ENCODE measurements at regions not wholly inside any gene's neighbourhood (a gene's known extent, or its start where the extent isn't known, plus 50 kb on each side); places are given as distances from the start of the nearest gene placed in this dataset.

GRCh38 chr5:154677921-154678320 is 77.3 kb upstream of the LARP1 start:
- 8% methylated on average over 2 of the region's 2 CpGs for WGBS (ENCODE audit: low lambda C conversion rate)
- ATAC-seq (no peak), FAIRE-seq (peak; percentile 62), DNase-seq (ENCODE audit: low spot score) (no peak)
- H3K9ac ChIP-seq (ENCODE audit: insufficient read depth, low read depth, low read length), result no peak overlapping the region
- H3K27me3 ChIP-seq (ENCODE audit: control insufficient read depth in 1 of 2, insufficient read depth in 2 of 2, low read length in 2 of 2), result no peaks in the 10 kb centered on the region
- no peak overlapping the region for H2AFZ ChIP-seq (ENCODE audit: low read length)
- POLR2A ChIA-PET, result interaction anchor here (0.8 to 0.9 kb wide), 2 partner anchors 31 to 36 kb away, joined by 3 to 4 read pairs; no protein-coding TSS in a partner anchor
- no peak overlapping the region for H3K4me3 ChIP-seq (replicated peaks in 1 of 3; ENCODE audit: insufficient read depth in 1 of 3, low read depth in 2 of 3, low read length in 3 of 3)
- peaks cover 46% of the 10 kb centered on the region for H3K4me1 ChIP-seq (ENCODE audit: insufficient read depth, low read length)
- H3K79me2 ChIP-seq (ENCODE audit: insufficient read depth, low read length), result no peaks in the 10 kb centered on the region
- CTCF ChIA-PET (ENCODE audit: low intra/inter-chr PET ratio, low total read pairs), result no interaction called here
- in situ Hi-C loops (cut with HindIII; ENCODE audit: extremely low pct_ligation_motif_present, low pct_unique_long_range_greater_than_20kb) (no loop called here), intact Hi-C loops (cut with micrococcal nuclease; ENCODE audit: unreplicated experiment) (no loop called here)
- H3K36me3 ChIP-seq (replicated peaks in 1 of 2; ENCODE audit: control insufficient read depth in 1 of 2, insufficient read depth in 2 of 2, low read length in 2 of 2), result no peaks in the 10 kb centered on the region
- H3K27ac ChIP-seq (ENCODE audit: extremely low read length, insufficient read depth, low read length), result no peak overlapping the region
- TF ChIP-seq SP2 (CRISPR knock-in tag; IDR thresholded peaks at IDR 0.05) (no peak), ZNF564 (CRISPR knock-in tag; IDR thresholded peaks at IDR 0.05) (no peak), ZKSCAN1 (IDR thresholded peaks at IDR 0.05; ENCODE audit: low read length) (no peak), RBFOX2 (IDR thresholded peaks at IDR 0.05; ENCODE audit: low read depth, low read length) (no peak), ZNF784 (CRISPR knock-in tag; IDR thresholded peaks at IDR 0.05; ENCODE audit: borderline replicate concordance) (no peak), NFE2L1 (CRISPR knock-in tag; IDR thresholded peaks at IDR 0.05; ENCODE audit: borderline replicate concordance) (no peak), NKX3-1 (CRISPR knock-in tag; IDR thresholded peaks at IDR 0.05) (no peak), ZNF274 (CRISPR knock-in tag; IDR thresholded peaks at IDR 0.05) (no peak), EED (CRISPR knock-in tag; IDR thresholded peaks at IDR 0.05) (no peak), SRSF1 (optimal IDR thresholded peaks at IDR 0.05; ENCODE audit: low read depth, low read length) (no peak), FLYWCH1 (CRISPR knock-in tag; IDR thresholded peaks at IDR 0.05) (no peak), SUZ12 (IDR thresholded peaks at IDR 0.05; ENCODE audit: low read depth, low read length) (no peak), ZBTB8A (CRISPR knock-in tag; IDR thresholded peaks at IDR 0.05; ENCODE audit: borderline replicate concordance, low read depth) (no peak), KLF11 (CRISPR knock-in tag; IDR thresholded peaks at IDR 0.05) (no peak), ZNF296 (CRISPR knock-in tag; conservative IDR thresholded peaks at IDR 0.05) (no peak), SETDB1 (CRISPR knock-in tag; IDR thresholded peaks at IDR 0.05; ENCODE audit: borderline replicate concordance) (no peak), STAT6 (CRISPR knock-in tag; IDR thresholded peaks at IDR 0.05; ENCODE audit: borderline replicate concordance) (no peak), ZFYVE20 (CRISPR knock-in tag; IDR thresholded peaks at IDR 0.05; ENCODE audit: borderline replicate concordance, low read depth) (no peak)
- no peaks in the 10 kb centered on the region for H4K20me1 ChIP-seq (ENCODE audit: insufficient read depth, low read length)
- no peaks in the 10 kb centered on the region for H3K9me3 ChIP-seq (ENCODE audit: low read length)
- BruUV-seq (replicated peaks), result no TSS peak
- peak overlapping the region; percentile 21; the same call in 1 of the 2 replicates for H3K4me2 ChIP-seq (ENCODE audit: low read depth, low read length)
